GM19351 (cell line): ENCODE measurements at regions not wholly inside any gene's neighbourhood (a gene's known extent, or its start where the extent isn't known, plus 50 kb on each side); places are given as distances from the start of the nearest gene placed in this dataset.
"Not testable (repeated sequence)": the region's sequence is repeated elsewhere in the genome, so short reads cannot be mapped to it uniquely, and the experiment has no call there.

Source experiments
- ATAC-seq: cut with Tn5 transposase; IDR thresholded peaks from one replicate; pipeline ENCODE4 v1.9.1; 2021; ENCODE audit warnings: mild to moderate bottlenecking, moderate library complexity; ENCODE audit not compliant: unreplicated experiment

DNA sequence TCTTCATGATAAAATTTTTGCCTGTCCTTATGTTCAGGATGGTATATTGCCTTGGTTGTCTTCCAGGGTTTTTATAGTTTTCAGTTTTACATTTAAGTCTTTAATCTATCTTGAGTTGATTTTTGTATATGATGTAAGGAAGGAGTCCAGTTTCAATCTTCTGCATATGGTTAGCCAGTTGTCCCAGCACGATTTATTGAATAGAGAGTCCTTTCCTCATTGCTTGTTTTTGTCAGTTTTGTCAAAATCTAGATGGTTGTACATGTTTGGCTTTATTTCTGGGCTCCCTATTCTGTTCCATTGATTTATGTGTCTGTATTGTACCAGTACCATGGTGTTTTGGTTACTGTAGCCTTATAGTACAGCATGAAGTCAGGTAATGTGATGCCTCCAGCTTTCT lies 91.6 kb upstream of the FAM98A start:
- ATAC-seq: not testable (repeated sequence)

DNA sequence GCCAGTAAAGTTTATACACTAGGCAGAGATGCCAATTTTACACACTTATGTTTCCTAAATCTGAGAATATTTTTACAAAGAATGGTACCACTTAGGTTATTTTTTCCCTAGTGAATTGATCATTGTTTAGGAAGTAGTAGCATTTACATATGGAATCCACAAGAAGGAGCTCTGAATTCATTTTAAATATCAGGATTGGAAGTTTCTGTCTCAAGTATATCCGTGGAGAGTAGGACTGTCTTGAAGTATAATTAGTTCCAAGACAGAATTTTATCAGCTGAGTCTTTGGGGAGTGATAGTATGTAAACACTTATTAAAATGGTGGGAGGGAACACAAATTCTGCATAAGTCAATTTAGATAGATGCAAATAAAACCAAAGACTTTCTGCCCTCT lies 82.3 kb upstream of the FAM98A start:
- no peak for ATAC-seq

DNA sequence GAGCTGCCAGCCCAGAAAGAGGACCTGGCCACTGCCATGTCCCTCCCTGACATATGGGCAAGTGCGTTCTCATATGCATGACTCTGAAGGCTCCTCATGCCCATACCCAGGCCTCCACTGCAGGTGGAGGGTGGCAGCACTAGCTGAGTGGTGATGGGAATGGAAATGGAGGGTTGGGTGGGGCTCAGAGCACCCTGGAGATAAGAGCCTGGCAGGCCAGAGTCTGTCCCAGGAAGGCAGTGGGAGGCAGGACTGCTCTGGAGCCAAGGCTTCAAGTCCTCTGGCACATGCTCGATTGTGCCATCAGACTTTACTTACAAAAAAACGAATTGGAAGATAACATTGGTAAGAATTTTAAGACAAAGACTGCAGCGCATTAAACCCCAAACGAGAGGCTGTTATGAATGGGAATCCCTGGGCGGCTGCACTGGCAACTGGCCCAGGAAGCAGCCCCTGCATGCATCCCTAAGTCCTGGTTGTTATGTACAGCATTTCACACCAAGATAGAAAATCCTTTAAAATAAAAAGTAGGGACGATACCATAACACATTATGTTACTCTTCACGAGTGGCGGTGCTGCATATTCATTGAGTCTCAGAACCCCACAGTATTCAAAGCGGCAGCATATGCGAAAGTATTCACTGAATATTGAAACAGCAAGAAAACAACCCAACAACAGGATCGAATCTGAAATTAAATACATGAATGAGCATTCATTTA lies 81.7 kb upstream of the FAM98A start:
- no peak for ATAC-seq

DNA sequence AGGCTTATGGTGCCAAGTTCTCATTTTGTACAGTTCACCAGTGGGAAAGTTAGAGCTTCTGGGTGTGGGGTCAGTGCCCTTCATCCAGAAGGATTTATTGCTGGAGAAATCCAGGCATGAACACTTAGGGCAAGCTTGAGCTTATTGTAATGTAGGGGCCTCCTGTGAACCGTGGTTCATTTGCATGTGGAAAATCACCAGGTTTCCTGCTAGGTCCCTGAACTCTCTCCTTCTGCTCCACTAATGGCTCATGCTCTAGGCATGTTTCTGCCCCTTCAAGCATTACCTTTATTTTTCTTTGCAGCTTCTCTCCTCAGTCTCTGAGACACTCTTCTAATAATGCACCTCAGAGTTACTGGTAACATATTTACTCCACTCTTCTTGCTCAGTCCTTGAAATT lies 79.3 kb upstream of the FAM98A start:
- no peak for ATAC-seq

DNA sequence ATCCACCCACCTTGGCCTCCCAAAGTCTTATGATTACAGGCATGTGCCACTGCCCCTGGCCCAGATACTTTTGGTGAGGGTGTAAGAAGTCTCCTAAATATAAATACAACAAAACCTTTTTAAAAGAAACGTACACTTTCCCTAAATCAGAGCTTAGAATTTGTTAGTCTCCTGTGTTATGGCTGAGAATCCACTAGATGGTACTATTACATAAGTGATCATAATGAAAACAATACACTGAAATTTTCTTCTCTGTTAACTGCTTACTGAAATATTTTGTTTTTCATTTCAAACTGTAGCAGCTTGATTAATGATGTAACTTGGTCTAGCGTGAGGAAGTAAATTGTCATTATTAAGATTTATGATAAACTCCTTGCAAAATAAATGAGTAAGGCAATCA lies 74.8 kb upstream of the FAM98A start:
- ATAC-seq: peak; percentile 61

- no peak for ATAC-seq
These were observed 73.8 kb upstream of the FAM98A start for GRCh38 chr2:33672896-33673295.

DNA sequence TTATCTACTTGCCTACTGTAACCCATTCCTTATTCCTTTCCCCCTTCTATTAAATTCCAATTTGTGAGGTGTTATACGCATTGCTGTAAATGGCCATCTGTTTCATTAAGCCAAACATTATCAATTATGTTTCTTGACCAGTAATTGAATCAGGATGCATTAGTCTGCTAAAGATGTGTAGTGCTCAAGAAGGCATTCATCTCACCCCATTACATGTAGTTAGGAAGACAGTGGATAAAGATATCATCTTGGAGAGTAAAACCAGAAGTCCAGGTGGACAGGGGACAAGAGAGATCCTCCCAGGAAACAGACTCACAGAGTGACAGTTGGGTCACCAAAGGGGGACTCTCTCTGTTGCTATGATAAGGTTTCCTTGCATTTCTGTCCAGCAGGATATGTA lies 73.3 kb upstream of the FAM98A start:
- no peak for ATAC-seq

DNA sequence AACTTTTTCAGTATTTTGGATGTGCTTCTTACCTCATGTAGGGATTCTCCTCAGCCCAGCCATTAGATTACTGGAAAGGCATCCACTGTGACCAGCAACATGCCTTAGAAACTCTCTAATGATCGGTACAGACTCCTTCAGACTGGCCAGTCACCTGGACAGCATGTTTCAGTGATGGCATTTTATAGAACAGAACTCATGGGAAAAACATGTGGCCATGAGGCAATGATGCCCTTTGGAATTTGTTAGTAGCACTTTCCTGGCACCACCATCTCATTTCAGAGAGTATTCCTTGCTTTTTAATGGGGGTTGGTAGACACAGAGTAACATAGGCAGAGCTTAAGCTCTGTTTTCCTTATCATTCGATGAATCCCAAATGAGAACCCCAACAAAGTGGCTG lies 72.1 kb upstream of the FAM98A start:
- no peak for ATAC-seq

DNA sequence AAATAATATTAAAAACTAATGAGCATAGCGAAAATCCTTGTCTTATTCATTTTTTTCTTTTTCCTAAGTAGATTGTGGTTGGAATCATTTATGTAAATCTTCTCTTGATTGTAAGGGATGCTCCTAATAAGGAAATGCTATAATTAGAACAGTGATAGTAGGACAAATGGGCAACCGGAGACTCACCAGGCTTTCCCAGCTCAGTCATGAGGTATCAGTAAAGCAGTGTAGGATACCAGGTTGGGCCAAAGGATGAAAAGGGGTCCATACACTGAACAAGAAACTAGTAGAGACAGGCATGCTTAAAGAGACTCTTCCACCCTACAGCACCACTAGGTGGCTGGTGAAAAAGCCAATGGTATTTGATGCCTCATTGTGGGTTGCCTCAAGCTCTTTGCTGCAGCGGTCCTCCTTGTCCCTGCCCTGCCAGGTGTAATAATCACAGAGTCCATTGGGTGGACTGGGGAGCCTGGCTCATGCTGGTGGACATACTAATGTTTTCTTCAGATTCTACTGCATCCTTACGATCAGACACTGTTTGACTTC lies 71.4 kb upstream of the FAM98A start:
- ATAC-seq: no peak

- no peak for ATAC-seq
These were observed 67.8 kb upstream of the FAM98A start for GRCh38 chr2:33666879-33667278.

DNA sequence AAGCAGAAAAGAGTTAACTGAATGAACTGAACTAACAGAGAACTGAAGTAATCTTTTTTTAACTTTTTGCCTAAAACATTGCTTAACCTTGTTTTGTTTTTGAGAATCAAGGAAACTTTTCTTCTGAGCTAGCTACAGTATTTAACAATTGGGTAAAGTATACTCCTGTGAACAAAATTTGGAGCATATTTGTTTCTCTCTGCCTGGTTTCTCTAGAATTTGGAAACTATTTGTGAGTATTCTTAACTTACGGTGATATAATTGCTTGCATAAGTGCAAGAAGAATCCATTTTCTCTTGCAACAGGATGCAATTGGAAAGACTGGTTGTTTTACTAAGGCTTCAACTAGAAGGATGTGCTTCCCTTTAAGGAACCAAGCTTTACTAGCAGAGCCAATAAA lies 65.9 kb upstream of the FAM98A start:
- no peak for ATAC-seq

DNA sequence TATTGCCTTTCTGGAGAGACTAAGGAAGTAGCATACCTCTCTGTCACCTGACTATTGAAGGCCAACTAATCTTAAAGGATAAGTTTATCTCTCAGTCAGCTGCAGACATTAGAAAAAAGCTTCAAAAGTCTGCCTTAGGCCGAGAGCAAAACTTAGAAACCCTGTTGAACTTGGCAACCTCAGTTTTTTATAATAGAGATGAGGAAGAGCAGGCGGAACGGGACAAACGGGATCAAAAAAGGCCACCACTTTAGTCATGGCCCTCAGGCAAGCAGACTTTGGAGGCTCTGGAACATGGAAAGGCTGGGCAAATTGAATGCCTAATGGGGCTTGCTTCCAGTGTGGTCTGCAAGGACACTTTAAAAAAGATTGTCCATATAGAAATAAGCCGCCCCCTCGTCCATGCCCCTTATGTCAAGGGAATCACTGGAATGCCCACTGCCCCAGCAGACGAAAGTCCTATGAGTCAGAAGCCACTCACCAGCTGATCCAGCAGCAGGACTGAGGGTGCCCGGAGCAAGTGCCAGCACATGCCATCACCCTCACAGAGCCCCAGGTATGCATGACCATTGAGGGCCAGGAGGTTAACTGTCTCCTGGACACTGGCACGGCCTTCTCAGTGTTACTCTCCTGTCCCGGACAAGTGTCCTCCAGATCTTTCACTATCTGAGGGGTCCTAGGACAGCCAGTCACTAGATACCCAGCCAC lies 61.5 kb upstream of the FAM98A start:
- no peak for ATAC-seq

- no peak for ATAC-seq
These were observed 56.7 kb upstream of the FAM98A start for GRCh38 chr2:33655626-33656320.

DNA sequence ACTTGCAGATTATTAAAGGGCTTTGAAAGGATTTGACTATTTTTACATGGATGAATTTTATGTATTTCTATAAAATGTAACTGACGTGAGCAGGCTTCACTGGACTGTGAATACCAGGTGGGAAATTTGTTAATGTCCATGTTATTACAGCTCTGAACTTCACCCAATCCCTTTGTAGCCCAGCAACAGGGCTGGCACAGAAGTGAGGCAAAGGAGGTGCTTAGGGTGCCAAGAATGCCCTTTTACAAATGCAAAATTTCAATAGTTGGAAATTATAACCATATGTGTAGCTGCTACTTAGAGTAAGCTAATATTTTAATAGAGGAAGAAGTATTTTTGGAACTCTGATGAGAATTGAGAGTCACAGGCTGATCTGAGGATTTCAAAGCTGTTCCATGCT lies 53.7 kb upstream of the FAM98A start:
- no peak for ATAC-seq

DNA sequence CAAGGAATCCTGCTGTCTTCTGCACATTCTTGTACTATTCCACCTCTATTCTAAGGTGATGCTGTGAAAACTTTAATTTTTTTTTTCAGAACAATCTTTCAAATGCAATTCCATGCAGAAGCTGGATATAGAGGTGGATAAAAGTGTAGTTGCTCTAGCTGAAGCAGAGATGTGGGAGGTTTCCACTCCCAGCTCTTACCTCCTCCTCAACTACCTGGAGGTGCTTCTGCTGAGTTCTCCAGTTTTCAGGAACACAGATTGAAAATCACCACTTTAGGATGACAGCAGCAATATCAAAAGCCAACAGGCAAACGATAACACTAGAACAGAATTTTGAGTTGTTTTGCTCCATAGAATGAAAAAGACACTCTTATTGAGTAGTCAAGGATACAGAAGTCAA lies 51.1 kb upstream of the FAM98A start:
- no peak for ATAC-seq
